Subcutaneous abdominal adipose tissue (tissue), 5 donors: ENCODE measurements at regions not wholly inside any gene's neighbourhood (a gene's known extent, or its start where the extent isn't known, plus 50 kb on each side); places are given as distances from the start of the nearest gene placed in this dataset.

Experiments
- H3K27ac ChIP-seq: one replicate; pipeline ENCODE4 v1.7.0; 2013; ENCODE audit warnings: low read depth, mild to moderate bottlenecking, inconsistent platforms, low read length, moderate library complexity
- H3K27me3 ChIP-seq, 5 donors: one replicate each; pipeline ENCODE4 v1.7.0; 2013; ENCODE audit warnings: low read length in 5 of 5, inconsistent platforms in 1 of 5; ENCODE audit not compliant: control insufficient read depth in 5 of 5, insufficient read depth in 4 of 5
- H3K36me3 ChIP-seq, 5 donors: one replicate each; pipeline ENCODE4 v1.7.0; 2013; ENCODE audit warnings: low read length in 5 of 5; ENCODE audit not compliant: control insufficient read depth in 5 of 5, insufficient read depth in 5 of 5
- H3K4me1 ChIP-seq, 5 donors: one replicate each; pipeline ENCODE4 v1.7.0; 2013; ENCODE audit warnings: low read length in 5 of 5, mild to moderate bottlenecking in 3 of 5, moderate library complexity in 1 of 5; ENCODE audit not compliant: control insufficient read depth in 5 of 5, insufficient read depth in 5 of 5
- H3K4me3 ChIP-seq, 5 donors: one replicate each; pipeline ENCODE4 v1.7.0; 2013; ENCODE audit warnings: low read length in 5 of 5, low read depth in 1 of 5
- H3K9ac ChIP-seq, 5 donors: one replicate each; pipeline ENCODE4 v1.7.0; 2013; ENCODE audit warnings: low read length in 5 of 5, mild to moderate bottlenecking in 4 of 5, moderate library complexity in 3 of 5
- H3K9me3 ChIP-seq, 5 donors: one replicate each; pipeline ENCODE4 v1.7.0; 2013; ENCODE audit warnings: low read length in 5 of 5; ENCODE audit not compliant: control insufficient read depth in 5 of 5
- donor health status: healthy.
- donor health status: healthy.
- donor health status: healthy.
- donor health status: healthy.
- donor health status: healthy.

DNA sequence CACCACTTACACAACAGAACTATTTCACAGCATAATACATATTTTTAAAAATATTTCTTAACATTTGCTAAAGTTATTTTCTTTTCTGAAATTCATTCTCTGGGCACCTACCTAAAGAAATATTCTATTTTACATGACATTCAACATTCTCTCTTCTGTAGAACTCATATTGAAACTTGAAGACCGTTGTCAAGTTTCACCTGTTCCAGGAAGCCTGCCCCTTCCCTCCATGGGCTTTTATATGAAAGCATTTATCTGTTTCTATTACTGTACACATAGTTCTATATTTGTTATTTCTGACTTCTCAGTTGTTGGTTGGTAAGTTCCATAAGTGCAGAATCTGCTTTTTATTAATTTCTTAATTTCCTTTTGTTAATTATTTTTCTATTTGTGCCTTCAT is 204.3 kb upstream of the ALCAM start:
- no peaks in the 10 kb centered on the region for H3K27me3 ChIP-seq
- no peaks in the 10 kb centered on the region for H3K4me1 ChIP-seq
- no peak overlapping the region for H3K27ac ChIP-seq
- no peaks in the 10 kb centered on the region for H3K36me3 ChIP-seq
- H3K9ac ChIP-seq = no peak overlapping the region
- no peaks in the 10 kb centered on the region for H3K9me3 ChIP-seq
- H3K4me3 ChIP-seq = no peak overlapping the region

DNA sequence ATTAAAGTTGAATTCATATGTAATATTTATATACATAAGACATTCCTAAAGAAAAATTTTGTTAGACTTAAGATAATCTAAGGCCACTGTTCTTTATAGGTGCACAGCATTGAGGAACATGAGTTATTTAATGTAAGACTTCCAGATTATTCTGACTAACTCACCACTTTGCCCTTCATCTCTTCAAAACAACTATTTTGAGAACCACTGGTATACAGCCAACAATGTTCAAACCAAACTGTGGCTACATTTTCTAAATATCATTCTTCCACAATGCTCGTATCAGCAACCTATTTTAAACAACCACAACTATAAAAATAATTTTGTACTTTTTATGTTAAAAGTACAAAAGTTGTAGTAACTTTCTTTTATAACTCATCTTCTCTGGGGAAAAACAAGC is 199.8 kb upstream of the ALCAM start:
- Histone ChIP-seq H3K27ac (no peak overlapping the region), H3K4me3 (no peak overlapping the region), H3K9ac (no peak overlapping the region)

DNA sequence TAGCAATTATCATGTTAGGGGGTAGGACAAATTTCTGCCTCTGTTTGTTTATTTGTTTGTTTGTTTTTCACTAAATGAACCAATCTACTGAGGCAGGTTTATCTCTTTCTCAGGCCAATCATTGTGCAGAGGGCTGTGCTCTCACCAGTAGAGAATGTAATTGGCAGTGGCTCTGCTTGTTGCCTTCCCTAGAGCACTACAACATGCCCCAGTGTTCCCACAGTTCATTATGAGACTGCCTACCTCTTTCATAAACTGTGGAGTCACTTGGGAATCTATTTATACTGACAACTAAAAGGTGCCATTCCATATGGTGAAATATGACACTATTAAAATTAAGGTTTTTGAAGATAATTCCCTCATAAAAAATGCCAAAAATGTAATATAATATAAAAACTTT is 196.3 kb upstream of the ALCAM start:
- Histone ChIP-seq H3K27ac (no peak overlapping the region), H3K27me3 (no peaks in the 10 kb centered on the region), H3K4me1 (no peaks in the 10 kb centered on the region), H3K36me3 (no peaks in the 10 kb centered on the region), H3K9me3 (no peaks in the 10 kb centered on the region), H3K9ac (no peak overlapping the region), H3K4me3 (no peak overlapping the region)

More for the DNA sequence above, 199.8 kb upstream of the ALCAM start:
- H3K27me3 ChIP-seq = no peaks in the 10 kb centered on the region
- H3K36me3 ChIP-seq = no peaks in the 10 kb centered on the region
- H3K9me3 ChIP-seq = no peaks in the 10 kb centered on the region
- no peaks in the 10 kb centered on the region for H3K4me1 ChIP-seq

DNA sequence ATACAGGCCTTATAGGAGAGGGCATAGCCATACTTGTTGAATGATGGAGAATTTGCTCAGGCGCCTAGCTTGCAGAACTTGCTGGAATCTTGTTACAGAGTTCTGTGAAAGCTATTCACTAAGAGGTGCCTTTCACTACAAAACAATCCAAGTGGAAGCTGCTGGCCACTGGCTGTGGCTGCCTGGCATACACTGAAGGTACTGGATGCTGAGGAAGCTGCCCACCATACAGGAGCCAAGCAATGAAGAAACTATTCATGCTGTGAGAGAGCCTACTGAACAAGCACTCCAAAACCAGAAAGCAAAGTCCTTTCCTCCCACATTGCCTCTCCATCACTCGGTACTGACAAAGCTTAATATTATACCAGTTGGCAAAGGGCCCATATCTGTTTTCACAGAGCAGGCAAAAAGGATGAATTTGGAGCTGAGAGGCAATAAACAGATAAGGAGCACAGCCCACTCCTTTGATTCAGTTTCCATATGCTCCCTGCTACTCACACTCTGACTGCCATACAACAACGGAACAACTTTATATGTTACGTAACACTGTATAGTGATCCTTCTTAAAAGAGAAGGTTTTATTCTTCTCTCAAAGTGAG is 192.6 kb upstream of the ALCAM start:
- Histone ChIP-seq H3K4me3 (no peak overlapping the region), H3K27ac (no peak overlapping the region), H3K4me1 (no peaks in the 10 kb centered on the region), H3K27me3 (no peaks in the 10 kb centered on the region), H3K9me3 (no peaks in the 10 kb centered on the region), H3K36me3 (no peaks in the 10 kb centered on the region), H3K9ac (no peak overlapping the region)

DNA sequence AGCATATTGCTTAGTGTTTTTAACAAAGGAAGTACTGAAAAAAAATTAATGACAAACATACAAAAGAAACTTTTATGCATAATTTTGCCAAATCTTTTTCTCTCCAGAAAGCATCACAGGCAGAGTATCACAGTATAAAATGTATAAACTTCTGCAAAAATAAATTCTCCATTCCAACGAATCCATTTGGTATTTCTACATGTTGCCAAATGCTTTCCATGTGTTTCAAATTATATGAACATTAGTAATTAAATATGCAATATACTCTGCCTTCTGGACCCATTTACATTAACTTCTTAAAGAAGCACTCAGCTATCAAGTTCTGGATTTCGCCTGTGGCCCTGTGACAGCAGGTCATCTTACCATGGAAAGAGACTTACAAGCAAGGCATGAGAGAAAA is 189.1 kb upstream of the ALCAM start:
- Histone ChIP-seq H3K9me3 (no peaks in the 10 kb centered on the region), H3K36me3 (no peaks in the 10 kb centered on the region), H3K27ac (no peak overlapping the region)

DNA sequence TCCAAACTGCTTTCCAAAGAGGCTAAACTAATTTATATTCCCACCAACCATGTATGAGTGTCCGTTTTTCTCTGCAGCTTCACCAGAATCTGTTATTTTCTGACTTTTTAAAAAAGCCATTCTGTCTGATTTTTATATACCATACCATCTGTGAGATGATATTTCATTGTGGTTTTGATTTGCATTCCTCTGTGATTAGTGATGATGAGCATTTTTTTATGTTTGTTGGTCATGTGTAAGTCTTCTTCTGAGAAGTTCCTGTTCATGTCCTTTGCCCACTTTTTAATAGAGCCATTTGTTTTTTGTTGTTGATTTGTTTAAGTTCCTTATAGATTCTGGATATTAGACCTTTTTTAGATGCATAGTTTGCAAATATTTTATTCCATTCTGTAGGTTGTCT is 179.4 kb upstream of the ALCAM start:
- Histone ChIP-seq H3K9me3 (peaks cover 0 to 12% (median 0%) of the 10 kb centered on the region in 5 donors), H3K36me3 (no peaks in the 10 kb centered on the region), H3K4me1 (no peaks in the 10 kb centered on the region), H3K27me3 (no peaks in the 10 kb centered on the region), H3K4me3 (no peak overlapping the region), H3K27ac (no peak overlapping the region), H3K9ac (no peak overlapping the region)

More for the DNA sequence above, 189.1 kb upstream of the ALCAM start:
- no peaks in the 10 kb centered on the region for H3K27me3 ChIP-seq
- H3K4me1 ChIP-seq = no peaks in the 10 kb centered on the region
- H3K9ac ChIP-seq = no peak overlapping the region
- no peak overlapping the region for H3K4me3 ChIP-seq

DNA sequence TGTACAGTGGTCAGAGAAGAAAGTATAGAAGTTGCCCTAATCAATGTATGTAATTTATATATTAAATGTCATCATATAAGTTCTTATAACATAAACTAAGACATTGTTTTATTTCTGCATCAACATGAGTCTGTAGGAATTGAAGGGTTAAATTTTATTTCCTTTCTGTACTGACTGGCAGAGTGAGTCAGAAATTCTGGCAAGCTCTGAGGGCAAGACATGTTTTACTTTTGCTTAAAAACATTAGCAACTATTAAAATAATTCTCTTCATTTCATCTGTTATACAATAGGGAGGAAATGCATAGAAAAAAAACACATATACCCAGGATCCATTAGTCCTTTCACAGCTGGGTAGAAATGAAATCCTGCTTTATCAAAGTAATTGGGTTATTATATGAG is 171.4 kb upstream of the ALCAM start:
- Histone ChIP-seq H3K27me3 (no peaks in the 10 kb centered on the region), H3K27ac (no peak overlapping the region), H3K36me3 (no peaks in the 10 kb centered on the region), H3K9me3 (peaks cover 0 to 3% (median 0%) of the 10 kb centered on the region in 5 donors), H3K4me1 (no peaks in the 10 kb centered on the region), H3K9ac (no peak overlapping the region), H3K4me3 (no peak overlapping the region)

DNA sequence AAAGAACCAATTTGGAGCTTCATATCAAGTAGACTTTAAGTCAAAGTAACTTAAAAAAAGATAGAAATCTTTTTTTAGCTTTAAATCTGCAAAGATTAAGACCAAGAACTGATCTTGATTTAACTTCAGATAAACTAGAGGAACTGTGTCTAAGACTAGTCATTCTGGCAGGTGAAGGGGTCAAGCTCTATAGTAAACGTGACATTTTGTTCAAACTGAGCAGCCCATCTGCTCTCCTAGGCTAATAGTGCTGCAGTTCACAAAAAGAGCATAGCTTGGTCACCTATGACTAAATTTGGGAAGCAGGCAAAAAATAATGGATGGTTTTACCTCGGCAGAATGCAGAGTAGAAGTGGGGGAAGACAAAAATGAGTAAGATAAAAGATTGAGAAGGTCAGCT is 168.8 kb upstream of the ALCAM start:
- Histone ChIP-seq H3K27me3 (no peaks in the 10 kb centered on the region), H3K9me3 (peaks cover 0 to 2% (median 0%) of the 10 kb centered on the region in 5 donors), H3K4me1 (no peaks in the 10 kb centered on the region), H3K4me3 (no peak overlapping the region), H3K27ac (no peak overlapping the region), H3K9ac (no peak overlapping the region), H3K36me3 (no peaks in the 10 kb centered on the region)

DNA sequence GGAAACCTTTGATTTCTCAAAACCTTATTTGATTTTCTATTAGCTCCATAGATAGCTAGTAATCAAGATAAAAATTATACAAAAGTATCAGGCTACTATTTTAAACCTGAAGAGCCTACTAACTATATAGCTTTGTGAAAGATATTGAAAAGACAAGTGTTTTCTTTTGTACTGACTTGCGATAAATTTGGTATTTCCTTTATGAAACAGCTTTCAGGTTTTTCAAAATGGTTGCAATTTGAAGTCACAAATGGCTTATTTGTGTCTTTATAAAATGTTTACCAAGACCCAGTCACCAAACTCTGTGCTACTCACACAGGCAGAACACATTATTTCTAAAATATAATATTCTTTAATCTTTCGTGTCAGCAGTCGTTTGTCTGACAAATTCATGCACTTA is 167.5 kb upstream of the ALCAM start:
- no peak overlapping the region for H3K9ac ChIP-seq
- H3K36me3 ChIP-seq = no peaks in the 10 kb centered on the region
- no peaks in the 10 kb centered on the region for H3K4me1 ChIP-seq

DNA sequence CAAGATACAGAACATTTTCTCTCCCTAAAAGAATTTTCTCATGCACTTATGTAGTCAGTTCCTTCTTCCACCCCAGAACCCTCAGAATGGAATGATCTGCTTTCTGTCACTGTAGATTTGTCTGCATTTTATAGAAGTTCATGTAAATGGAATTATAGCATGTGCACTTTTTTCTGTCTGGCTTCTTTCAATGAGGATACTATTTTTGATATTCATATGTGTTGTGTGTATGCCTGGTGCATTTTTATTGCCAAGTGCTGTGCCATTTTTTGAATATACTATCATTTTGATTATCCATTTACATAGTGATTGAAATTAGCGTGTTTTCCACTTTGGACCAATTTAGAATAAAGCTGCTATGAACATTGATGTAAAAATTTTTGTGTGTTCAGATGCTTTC is 156.6 kb upstream of the ALCAM start:
- H3K27me3 ChIP-seq = no peaks in the 10 kb centered on the region
- H3K36me3 ChIP-seq = no peaks in the 10 kb centered on the region
- H3K4me3 ChIP-seq = no peak overlapping the region
- H3K9ac ChIP-seq = no peak overlapping the region
- no peaks in the 10 kb centered on the region for H3K4me1 ChIP-seq
- no peak overlapping the region for H3K27ac ChIP-seq
- H3K9me3 ChIP-seq = no peaks in the 10 kb centered on the region

More for the DNA sequence above, 167.5 kb upstream of the ALCAM start:
- Histone ChIP-seq H3K27me3 (no peaks in the 10 kb centered on the region), H3K4me3 (no peak overlapping the region), H3K9me3 (peaks cover 0 to 2% (median 0%) of the 10 kb centered on the region in 5 donors), H3K27ac (no peak overlapping the region)

DNA sequence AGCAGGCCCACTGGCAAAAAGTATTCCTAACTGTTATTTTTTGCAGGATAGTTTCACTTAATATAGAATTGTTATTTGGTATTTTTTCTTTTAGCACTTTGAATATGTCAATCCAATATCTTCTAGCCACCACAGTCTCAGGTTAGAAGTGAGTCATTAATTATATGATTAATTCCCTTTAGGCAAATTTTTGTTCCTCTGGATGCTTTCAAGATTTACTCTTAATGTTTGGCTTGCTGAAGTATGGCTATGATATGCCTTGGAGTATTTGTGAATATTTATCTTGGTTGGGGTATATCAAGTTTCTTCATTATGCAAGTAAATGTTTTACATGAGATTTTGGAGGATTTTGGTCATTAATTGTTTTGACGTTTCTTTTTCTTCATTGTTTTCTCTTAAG is 152.1 kb upstream of the ALCAM start:
- Histone ChIP-seq H3K27ac (no peak overlapping the region), H3K36me3 (no peaks in the 10 kb centered on the region), H3K4me3 (no peak overlapping the region), H3K4me1 (no peaks in the 10 kb centered on the region), H3K9ac (no peak overlapping the region), H3K9me3 (no peaks in the 10 kb centered on the region), H3K27me3 (no peaks in the 10 kb centered on the region)
